GM21423 (cell line): ENCODE measurements at regions not wholly inside any gene's neighbourhood (a gene's known extent, or its start where the extent isn't known, plus 50 kb on each side); places are given as distances from the start of the nearest gene placed in this dataset.

Source experiments
- ATAC-seq: cut with Tn5 transposase; IDR thresholded peaks from one replicate; pipeline ENCODE4 v1.9.1; 2021; ENCODE audit warnings: mild to moderate bottlenecking, moderate library complexity; ENCODE audit not compliant: unreplicated experiment

GRCh38 chr10:78570633-78571235, 498.0 kb upstream of the ZMIZ1 start:
- ATAC-seq: no peak

- no peak for ATAC-seq
Observed at GRCh38 chr10:78571286-78571685, 497.5 kb upstream of the ZMIZ1 start.

- no peak for ATAC-seq
Observed at GRCh38 chr10:78571891-78572290, 496.9 kb upstream of the ZMIZ1 start.

DNA sequence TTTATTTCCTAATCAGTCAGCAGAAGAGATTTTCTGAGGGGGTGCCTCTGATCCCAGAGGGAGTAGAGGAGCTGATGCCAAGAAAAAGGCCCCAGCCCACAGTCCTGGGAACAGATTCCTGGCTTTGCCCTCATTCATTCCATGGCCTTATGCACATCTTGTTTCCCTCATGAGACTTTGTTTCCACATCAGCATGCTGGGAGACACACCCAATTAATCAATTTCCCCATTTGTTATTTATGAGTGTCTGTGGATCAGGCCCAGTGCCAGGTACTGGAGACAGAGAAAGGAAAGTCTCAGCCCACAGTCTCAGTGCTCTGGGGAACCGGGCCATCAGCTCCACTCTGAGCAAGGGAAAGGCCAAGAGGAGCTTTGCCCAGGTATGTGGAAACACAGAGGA, 496.2 kb upstream of the ZMIZ1 start:
- ATAC-seq: no peak

GRCh38 chr10:78574547-78574946, 494.2 kb upstream of the ZMIZ1 start:
- no peak for ATAC-seq

- no peak for ATAC-seq
Observed at GRCh38 chr10:78575400-78575799, 493.4 kb upstream of the ZMIZ1 start.

DNA sequence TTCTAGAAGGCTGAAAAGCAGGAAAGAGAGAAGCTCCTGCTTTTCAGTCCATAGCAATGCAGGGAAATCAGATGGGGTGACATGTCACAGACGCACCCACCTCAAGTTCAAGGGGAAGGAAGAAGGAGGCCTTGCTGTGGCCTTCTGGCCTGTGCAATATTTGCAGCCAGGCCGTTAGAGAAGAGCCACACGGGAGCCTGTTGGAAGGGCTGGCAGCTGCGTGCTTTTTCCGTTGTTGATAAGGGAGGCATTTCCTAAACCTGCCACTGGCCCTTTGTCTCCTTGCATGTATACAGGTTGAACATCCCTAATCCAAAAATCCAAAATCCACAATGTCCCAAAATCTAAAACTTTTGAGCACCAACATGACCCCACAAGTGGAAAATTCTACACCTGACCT, 492.5 kb upstream of the ZMIZ1 start:
- no peak for ATAC-seq

- ATAC-seq: no peak
Observed at GRCh38 chr10:78577712-78578111, 491.1 kb upstream of the ZMIZ1 start.

DNA sequence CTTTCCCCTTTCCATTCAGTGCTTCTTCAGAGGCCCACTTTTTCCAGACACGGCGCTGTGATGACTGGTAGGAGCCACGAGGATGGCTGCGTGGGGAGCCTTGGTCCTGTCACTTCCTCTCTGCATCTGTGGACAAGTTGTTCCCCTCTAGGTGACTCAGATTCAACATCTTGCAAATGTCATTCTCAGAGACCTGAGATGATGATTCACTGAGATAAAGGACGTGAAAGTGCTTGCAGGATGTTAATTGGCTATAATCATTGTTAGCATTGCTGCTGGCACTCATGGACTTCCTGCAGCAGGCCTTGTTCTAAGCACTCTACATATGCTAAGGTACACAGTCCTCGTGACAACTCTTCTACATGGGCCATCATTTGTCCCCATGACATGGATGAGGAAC, 489.8 kb upstream of the ZMIZ1 start:
- ATAC-seq: peak; percentile 81

DNA sequence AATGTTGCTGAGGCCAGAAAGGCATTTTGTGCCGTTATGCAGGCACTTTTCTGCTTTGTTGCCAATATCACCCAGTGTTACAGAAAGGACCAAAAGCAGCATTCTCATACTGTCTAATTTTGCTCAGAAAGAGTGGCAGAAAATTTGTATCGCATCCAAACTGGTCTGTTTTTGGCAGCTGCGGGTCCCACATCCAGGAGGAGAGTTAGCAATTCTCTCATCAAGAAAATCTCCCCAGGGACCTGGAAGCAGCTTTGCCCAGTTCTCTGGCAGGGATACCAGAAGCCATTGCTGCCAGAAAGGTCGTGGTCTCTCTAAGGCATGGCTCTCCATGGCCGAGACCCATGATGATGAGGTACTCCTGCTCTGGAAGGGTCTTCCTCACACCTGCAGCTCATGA, 489.2 kb upstream of the ZMIZ1 start:
- ATAC-seq: no peak

DNA sequence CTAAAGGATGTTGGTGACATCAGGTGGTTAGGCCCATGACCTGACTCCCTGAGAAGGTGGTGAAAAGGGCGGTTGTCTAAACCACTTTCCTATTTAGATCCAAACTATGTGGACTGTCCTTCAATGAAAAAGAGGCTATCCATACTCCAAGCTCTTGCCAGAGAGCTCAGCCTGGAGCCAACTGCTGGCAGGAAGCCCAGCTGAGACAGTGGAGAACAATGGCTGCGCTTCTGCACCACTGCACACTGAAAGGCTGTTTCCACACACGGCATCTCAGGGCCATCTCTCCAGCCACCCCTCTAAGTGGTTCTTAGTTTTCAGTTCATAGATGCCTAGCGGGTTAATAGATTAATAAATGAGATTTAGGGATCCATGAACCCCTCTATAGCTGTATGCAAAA, 488.8 kb upstream of the ZMIZ1 start:
- ATAC-seq: no peak

DNA sequence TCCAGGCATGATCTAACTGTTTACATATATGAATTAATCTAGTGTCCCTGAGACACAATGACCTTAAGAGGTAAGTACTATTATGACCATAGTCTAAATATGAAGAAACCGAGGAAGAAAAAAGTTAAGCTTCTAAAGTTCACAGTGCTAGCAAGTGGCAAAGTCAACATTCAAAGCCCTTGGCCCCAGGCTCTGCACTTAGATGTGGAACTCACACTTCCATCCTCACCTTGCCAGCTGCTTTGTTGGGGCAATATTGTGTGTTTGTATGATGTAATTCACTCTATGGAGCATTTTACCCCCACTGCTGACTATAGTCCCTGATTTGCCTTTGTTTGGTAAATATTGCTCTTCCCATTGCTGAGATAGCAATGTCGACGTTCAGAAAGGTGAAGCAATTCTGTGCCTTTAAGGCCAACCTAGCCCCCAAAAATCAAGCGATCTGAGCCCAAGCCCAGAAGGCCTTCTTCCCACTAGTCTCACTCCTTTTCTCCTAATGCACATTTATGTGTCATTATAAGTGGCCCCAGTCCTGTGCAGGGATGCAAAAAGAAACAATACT, 487.6 kb upstream of the ZMIZ1 start:
- ATAC-seq: no peak

GRCh38 chr10:78582540-78582939, 486.2 kb upstream of the ZMIZ1 start:
- no peak for ATAC-seq

DNA sequence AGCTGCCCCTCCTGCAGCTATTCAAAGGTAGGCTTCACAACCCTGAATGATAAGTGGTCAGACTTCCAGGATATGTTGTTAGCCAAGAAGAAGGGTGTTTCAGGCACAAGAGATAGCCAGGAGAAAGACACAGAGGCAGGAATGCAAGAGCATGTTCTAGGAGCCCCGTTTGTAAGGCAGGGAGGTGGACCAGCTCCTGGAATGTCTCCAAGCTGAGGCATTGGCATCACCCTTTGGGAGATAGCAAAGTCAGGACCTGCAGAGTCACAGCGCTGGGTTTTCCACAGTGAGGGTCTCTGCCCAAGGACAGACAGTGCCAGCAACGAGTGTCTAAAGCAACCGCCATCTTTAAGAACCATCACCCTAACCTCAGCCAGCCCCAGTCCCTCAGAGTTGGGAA, 484.5 kb upstream of the ZMIZ1 start:
- ATAC-seq: no peak

- ATAC-seq: no peak
Observed at GRCh38 chr10:78584681-78585080, 484.1 kb upstream of the ZMIZ1 start.

DNA sequence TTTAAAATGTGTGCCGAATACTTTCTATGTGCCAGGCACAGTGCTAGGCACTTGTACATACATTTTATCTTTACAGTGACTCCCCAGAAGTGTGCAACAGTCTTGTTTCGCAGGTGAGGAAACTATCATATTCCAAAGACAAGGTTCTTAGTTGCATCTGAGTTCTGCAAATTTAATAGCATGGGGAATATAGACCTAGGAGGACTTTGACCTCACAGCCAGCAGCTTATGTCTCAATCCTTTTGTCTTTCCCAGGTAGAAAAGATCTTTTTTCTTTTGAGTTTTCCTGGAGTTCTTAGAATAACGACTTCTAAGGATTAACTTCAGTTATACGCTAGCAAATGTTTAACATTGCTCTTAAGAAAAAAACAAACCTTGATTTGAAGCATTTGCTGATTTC, 482.8 kb upstream of the ZMIZ1 start:
- no peak for ATAC-seq

- ATAC-seq: no peak
Observed at GRCh38 chr10:78588194-78588811, 480.5 kb upstream of the ZMIZ1 start.

GRCh38 chr10:78589687-78590086, 479.1 kb upstream of the ZMIZ1 start:
- ATAC-seq: no peak

DNA sequence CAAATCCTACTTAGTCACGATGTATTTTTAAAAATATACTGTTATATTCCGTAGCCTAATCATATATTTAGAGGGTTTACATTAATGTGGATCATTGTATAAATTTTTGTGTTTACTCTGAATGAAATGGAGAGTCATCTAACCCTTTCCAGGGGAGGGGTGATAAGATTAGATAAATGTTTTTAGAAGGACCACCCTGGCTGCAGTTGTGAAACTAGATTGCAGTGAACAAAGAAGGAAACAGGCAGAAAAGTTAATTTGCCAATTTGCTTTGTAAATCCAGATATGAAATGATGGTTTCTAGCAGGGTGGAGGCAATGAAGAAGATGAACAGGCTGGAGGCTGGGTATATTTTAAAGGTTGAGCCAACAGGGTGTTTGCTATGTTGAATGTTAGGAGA, 477.7 kb upstream of the ZMIZ1 start:
- no peak for ATAC-seq

DNA sequence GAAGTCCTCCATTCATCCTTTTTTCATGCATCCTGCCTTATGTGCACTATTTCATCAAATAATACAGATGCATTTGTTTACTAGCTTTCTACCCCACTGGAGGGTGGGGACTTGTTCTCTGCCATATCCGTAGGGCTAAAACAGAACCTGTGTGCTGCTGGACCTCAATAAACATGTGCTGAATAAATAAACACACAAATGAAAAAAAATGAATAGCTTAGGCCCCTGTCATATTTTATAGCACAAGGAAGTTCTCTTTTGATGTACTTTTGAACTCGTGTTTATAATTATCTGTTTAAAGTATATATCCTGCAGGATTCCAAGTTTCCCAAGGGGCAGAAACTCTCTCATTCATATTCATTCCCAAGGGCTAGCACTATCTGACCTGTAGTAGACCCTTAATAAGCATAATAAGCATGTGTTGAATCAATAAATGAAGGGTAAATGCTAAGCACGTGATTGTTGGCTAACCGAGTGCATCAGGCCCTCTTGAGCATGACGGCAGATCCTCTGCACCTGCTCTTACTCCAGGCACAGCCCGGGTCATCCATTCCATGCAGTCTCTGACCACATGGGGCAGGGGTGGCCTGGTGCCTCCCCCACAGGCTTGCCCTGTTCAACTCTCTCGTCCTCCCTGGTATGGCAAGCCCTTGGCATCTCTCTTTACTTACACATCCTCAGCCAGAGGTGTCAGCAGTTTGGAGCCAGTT, 474.1 kb upstream of the ZMIZ1 start:
- ATAC-seq: no peak

- ATAC-seq: no peak
Observed at GRCh38 chr10:78595269-78595619, 473.5 kb upstream of the ZMIZ1 start.

GRCh38 chr10:78596556-78596955, 472.2 kb upstream of the ZMIZ1 start:
- ATAC-seq: no peak
